HL-60 (cell line): ENCODE measurements at regions not wholly inside any gene's neighbourhood (a gene's known extent, or its start where the extent isn't known, plus 50 kb on each side); places are given as distances from the start of the nearest gene placed in this dataset.

Source experiments
- GABPA ChIP-seq: IDR thresholded peaks from 2 replicates; pipeline ENCODE4 v1.6.1; 2012; ENCODE audit warnings: low read depth
- POLR2AphosphoS5 ChIP-seq: IDR thresholded peaks from 2 replicates; pipeline ENCODE4 v1.6.1; 2012; ENCODE audit warnings: low read depth
- SPI1 ChIP-seq: IDR thresholded peaks from 2 replicates; pipeline ENCODE4 v1.6.1; 2012; ENCODE audit warnings: low read depth, mild to moderate bottlenecking, borderline replicate concordance
- TF ChIP-seq, protein P1 (sequence below): IDR thresholded peaks from one replicate; pipeline ENCODE4 v1.5.1; 2011; ENCODE audit warnings: low read length, control low read depth, inconsistent platforms; ENCODE audit not compliant: insufficient read depth
- TF ChIP-seq, protein P2 (sequence below): IDR thresholded peaks from 2 replicates; pipeline ENCODE4 v1.6.1; 2012; ENCODE audit warnings: low read depth; ENCODE audit not compliant: insufficient replicate concordance

DNA sequence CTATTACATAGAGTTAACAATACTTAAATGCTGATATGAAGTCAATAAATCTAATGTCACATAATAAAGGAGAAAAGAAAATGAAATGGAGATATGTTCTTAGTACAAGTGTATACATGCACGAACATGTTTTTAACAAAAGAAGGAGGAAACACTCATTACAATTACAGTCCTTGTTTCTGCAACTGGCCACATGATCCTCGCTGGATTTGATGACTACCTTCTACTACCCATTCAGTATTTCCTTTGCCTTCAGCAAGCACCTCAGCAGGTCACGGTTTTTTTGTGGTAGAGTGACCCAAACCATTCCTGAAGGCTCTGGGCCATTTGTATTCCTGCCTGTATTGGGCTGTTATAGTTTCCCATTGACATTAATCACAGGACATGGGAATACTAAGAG is 172.8 kb upstream of the CXADR start:
- TF ChIP-seq, protein P1, sequence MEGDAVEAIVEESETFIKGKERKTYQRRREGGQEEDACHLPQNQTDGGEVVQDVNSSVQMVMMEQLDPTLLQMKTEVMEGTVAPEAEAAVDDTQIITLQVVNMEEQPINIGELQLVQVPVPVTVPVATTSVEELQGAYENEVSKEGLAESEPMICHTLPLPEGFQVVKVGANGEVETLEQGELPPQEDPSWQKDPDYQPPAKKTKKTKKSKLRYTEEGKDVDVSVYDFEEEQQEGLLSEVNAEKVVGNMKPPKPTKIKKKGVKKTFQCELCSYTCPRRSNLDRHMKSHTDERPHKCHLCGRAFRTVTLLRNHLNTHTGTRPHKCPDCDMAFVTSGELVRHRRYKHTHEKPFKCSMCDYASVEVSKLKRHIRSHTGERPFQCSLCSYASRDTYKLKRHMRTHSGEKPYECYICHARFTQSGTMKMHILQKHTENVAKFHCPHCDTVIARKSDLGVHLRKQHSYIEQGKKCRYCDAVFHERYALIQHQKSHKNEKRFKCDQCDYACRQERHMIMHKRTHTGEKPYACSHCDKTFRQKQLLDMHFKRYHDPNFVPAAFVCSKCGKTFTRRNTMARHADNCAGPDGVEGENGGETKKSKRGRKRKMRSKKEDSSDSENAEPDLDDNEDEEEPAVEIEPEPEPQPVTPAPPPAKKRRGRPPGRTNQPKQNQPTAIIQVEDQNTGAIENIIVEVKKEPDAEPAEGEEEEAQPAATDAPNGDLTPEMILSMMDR, result no peak
- TF ChIP-seq SPI1, result no peak
- TF ChIP-seq, protein P2, sequence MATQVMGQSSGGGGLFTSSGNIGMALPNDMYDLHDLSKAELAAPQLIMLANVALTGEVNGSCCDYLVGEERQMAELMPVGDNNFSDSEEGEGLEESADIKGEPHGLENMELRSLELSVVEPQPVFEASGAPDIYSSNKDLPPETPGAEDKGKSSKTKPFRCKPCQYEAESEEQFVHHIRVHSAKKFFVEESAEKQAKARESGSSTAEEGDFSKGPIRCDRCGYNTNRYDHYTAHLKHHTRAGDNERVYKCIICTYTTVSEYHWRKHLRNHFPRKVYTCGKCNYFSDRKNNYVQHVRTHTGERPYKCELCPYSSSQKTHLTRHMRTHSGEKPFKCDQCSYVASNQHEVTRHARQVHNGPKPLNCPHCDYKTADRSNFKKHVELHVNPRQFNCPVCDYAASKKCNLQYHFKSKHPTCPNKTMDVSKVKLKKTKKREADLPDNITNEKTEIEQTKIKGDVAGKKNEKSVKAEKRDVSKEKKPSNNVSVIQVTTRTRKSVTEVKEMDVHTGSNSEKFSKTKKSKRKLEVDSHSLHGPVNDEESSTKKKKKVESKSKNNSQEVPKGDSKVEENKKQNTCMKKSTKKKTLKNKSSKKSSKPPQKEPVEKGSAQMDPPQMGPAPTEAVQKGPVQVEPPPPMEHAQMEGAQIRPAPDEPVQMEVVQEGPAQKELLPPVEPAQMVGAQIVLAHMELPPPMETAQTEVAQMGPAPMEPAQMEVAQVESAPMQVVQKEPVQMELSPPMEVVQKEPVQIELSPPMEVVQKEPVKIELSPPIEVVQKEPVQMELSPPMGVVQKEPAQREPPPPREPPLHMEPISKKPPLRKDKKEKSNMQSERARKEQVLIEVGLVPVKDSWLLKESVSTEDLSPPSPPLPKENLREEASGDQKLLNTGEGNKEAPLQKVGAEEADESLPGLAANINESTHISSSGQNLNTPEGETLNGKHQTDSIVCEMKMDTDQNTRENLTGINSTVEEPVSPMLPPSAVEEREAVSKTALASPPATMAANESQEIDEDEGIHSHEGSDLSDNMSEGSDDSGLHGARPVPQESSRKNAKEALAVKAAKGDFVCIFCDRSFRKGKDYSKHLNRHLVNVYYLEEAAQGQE, result no peak
- no peak for TF ChIP-seq POLR2AphosphoS5
- TF ChIP-seq GABPA, result no peak
